ENCODE measurements at regions not wholly inside any gene's neighbourhood (a gene's known extent, or its start where the extent isn't known, plus 50 kb on each side); places are given as distances from the start of the nearest gene placed in this dataset.

GRCh38 chr9:135196474-135196873 lies 109.0 kb downstream of the OLFM1 start:
- ATAC-seq (no peak), DNase-seq (no peak)
- H3K36me3 ChIP-seq, result no peaks in the 10 kb centered on the region
- peaks cover 12 to 86% (median 75%) of the 10 kb centered on the region in 7 donors for H3K27me3 ChIP-seq
- intact Hi-C loops (cut with DNase I), result no loop called here
- no peak overlapping the region for H3K27ac ChIP-seq
- WGBS, 2 donors, result 79% methylated on average over 1 of the region's 1 CpG
- H3K4me3 ChIP-seq, result no peak overlapping the region
- H3K4me1 ChIP-seq, result no peaks in the 10 kb centered on the region
- no peaks in the 10 kb centered on the region for H3K9me3 ChIP-seq
- TF ChIP-seq CTCF (IDR thresholded peaks at IDR 0.05), result no peak

DNA sequence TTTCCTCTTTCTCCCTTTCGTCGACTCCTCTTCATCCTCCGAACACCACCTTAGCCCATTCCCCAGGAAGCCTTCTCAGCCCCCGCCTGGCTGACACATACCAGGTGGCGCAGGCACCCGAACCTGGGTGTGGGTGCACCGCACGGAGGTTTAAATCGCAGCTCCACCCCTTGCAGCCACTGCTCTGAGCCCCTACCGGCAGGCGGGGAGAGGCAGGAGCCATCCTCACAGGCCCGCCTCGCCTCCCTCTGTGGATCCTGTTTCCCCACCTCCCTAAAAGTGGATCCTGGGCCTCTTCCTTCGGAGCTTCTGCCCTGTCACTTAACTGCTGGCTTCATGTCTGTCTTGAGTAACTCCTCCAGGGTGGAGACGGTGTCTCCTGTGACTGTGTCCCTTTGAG lies 110.7 kb downstream of the OLFM1 start:
- ATAC-seq (no peak), DNase-seq (no peak)
- 27 to 39% methylated on average over 15 of the region's 15 CpGs for WGBS, 2 donors
- H3K27ac ChIP-seq, result no peak overlapping the region
- H3K4me1 ChIP-seq, result no peaks in the 10 kb centered on the region
- TF ChIP-seq CTCF (IDR thresholded peaks at IDR 0.05), result no peak
- H3K4me3 ChIP-seq, result no peak overlapping the region
- no peaks in the 10 kb centered on the region for H3K36me3 ChIP-seq
- no peaks in the 10 kb centered on the region for H3K9me3 ChIP-seq
- peaks cover 12 to 79% (median 65%) of the 10 kb centered on the region in 7 donors for H3K27me3 ChIP-seq
- intact Hi-C loops (cut with DNase I), result no loop called here

DNA sequence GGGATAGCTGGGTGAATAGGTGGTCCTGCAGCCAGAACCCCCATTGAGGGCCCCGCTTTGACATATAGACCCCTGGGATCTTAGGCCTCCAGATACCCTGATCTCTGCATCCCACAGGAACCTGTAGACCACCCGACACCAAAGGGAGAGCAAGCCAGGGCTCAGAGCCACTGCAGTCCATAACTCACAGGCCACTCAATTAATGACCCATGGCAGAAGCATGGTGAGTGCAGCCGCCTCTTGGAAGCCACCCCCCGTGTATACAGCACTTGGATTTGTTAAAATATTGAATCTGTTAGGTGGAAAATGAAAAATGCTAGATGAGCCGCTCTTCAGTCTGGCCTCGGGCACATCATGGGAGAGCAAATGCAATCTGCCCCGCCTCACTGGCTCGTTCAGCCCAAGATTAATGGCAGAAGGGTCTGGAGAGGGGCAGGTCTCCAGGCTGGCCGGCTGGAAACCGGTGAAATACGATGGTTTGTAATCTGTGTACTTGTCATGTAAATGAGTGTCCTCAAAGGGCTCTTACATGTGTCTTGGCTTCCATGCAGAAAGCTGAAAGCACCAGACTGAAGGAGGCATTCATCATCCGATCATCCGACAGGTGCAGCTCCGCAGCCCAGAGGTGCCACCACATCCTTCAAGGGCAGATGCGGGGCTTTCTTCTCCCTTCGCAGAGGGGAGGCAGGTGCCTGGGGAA lies 111.3 kb downstream of the OLFM1 start:
- peaks cover 9 to 73% (median 59%) of the 10 kb centered on the region in 7 donors for H3K27me3 ChIP-seq
- H3K4me1 ChIP-seq, result no peaks in the 10 kb centered on the region
- no peak overlapping the region for H3K27ac ChIP-seq
- ATAC-seq, result no peak
- H3K4me3 ChIP-seq, result no peak overlapping the region
- 50 to 52% methylated on average over 16 of the region's 16 CpGs for WGBS, 2 donors
- no peak for DNase-seq
- no peak for TF ChIP-seq CTCF (IDR thresholded peaks at IDR 0.05)
- intact Hi-C loops (cut with DNase I), result no loop called here
- H3K36me3 ChIP-seq, result no peaks in the 10 kb centered on the region
- H3K9me3 ChIP-seq, result no peaks in the 10 kb centered on the region

GRCh38 chr9:135199489-135199888 lies 112.0 kb downstream of the OLFM1 start:
- intact Hi-C loops (cut with DNase I), result no loop called here
- peaks cover 1 to 65% (median 52%) of the 10 kb centered on the region in 7 donors for H3K27me3 ChIP-seq
- ATAC-seq (no peak), DNase-seq (no peak)
- no peak overlapping the region for H3K4me3 ChIP-seq
- no peak for TF ChIP-seq CTCF (IDR thresholded peaks at IDR 0.05)
- no peak overlapping the region for H3K27ac ChIP-seq
- H3K9me3 ChIP-seq, result no peaks in the 10 kb centered on the region
- H3K36me3 ChIP-seq, result no peaks in the 10 kb centered on the region
- H3K4me1 ChIP-seq, result no peaks in the 10 kb centered on the region
- WGBS, 2 donors, result 57 to 67% methylated on average over 5 of the region's 5 CpGs

Data from heart right ventricle (tissue), 16 donors.